ENCODE measurements at regions not wholly inside any gene's neighbourhood (a gene's known extent, or its start where the extent isn't known, plus 50 kb on each side); places are given as distances from the start of the nearest gene placed in this dataset.

DNA sequence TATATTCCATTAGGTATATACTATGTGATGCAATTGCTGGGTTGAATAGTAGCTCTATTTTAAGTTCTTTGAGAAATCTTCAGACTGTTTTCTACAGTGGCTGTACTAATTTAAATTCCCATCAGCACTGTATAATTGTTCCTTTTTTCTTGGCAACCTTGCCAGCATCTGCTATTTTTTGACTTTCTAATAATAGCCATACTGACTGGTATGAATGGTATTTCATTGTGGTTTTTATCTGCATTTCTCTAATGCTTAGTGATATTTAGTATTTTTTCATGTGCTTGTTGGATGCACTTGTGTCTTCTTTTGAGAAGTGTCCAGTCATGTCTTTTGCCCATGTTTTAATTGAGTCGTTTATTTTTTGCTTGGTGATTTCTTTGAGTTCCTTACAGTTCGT lies 145.1 kb upstream of the PLSCR5 start:
- Histone ChIP-seq H3K9me3 (ENCODE audit: insufficient read depth, low read length) (no peaks in the 10 kb centered on the region), H4K20me1 (ENCODE audit: low read depth, low read length) (no peaks in the 10 kb centered on the region), H3K9ac (ENCODE audit: low read length) (no peak overlapping the region), H3K27me3 (ENCODE audit: low read length) (no peaks in the 10 kb centered on the region), H2AFZ (ENCODE audit: low read depth, low read length, severe bottlenecking) (no peak overlapping the region), H3K79me2 (ENCODE audit: insufficient read depth, low read length) (no peaks in the 10 kb centered on the region), H3F3A (ENCODE audit: insufficient read depth) (no peaks in the 10 kb centered on the region), H3K27ac (ENCODE audit: low read depth, low read length) (no peak overlapping the region), H3K36me3 (ENCODE audit: low read length) (no peaks in the 10 kb centered on the region), H3K9me2 (replicated peaks; ENCODE audit: insufficient read depth, low read length) (no peaks in the 10 kb centered on the region), H3K4me3 (ENCODE audit: insufficient read depth, low read length, poor library complexity, severe bottlenecking) (no peak overlapping the region), H3K4me2 (ENCODE audit: low read depth, low read length, poor library complexity, severe bottlenecking) (no peak overlapping the region)
- no peak for TF ChIP-seq EZH2phosphoT487 (conservative IDR thresholded peaks at IDR 0.05; ENCODE audit: low read length)
- TF ChIP-seq, protein P1, sequence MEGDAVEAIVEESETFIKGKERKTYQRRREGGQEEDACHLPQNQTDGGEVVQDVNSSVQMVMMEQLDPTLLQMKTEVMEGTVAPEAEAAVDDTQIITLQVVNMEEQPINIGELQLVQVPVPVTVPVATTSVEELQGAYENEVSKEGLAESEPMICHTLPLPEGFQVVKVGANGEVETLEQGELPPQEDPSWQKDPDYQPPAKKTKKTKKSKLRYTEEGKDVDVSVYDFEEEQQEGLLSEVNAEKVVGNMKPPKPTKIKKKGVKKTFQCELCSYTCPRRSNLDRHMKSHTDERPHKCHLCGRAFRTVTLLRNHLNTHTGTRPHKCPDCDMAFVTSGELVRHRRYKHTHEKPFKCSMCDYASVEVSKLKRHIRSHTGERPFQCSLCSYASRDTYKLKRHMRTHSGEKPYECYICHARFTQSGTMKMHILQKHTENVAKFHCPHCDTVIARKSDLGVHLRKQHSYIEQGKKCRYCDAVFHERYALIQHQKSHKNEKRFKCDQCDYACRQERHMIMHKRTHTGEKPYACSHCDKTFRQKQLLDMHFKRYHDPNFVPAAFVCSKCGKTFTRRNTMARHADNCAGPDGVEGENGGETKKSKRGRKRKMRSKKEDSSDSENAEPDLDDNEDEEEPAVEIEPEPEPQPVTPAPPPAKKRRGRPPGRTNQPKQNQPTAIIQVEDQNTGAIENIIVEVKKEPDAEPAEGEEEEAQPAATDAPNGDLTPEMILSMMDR (IDR thresholded peaks at IDR 0.05; ENCODE audit: insufficient read depth, low read length, poor library complexity, severe bottlenecking), result no peak

DNA sequence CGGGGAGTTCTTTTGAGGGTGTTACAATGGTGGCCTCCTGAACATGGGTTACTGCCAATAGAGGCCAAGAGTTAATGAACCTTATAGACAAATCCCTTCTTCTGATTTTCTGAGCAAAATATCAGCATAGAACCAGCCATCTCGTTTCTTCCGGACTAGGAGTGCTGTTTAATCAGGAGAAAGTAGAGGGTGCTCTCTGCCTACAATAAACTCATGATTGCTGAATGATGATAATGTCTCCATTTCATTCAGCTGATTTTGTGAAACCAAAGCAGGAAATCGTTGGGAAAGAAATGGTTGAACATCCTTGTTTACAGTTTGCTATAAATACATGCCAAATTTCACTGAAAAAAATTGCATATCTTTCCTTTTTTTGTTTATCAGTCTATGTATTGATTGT lies 142.8 kb upstream of the PLSCR5 start:
- H3K36me3 ChIP-seq (ENCODE audit: low read length), result no peaks in the 10 kb centered on the region
- no peaks in the 10 kb centered on the region for H3K27me3 ChIP-seq (ENCODE audit: low read length)
- H3K27ac ChIP-seq (ENCODE audit: low read depth, low read length), result no peak overlapping the region
- H3K79me2 ChIP-seq (ENCODE audit: insufficient read depth, low read length), result no peaks in the 10 kb centered on the region
- H3K9ac ChIP-seq (ENCODE audit: low read length), result no peak overlapping the region
- TF ChIP-seq, protein P1 (IDR thresholded peaks at IDR 0.05; ENCODE audit: insufficient read depth, low read length, poor library complexity, severe bottlenecking), result no peak
- TF ChIP-seq EZH2phosphoT487 (conservative IDR thresholded peaks at IDR 0.05; ENCODE audit: low read length), result no peak
- H3K4me2 ChIP-seq (ENCODE audit: low read depth, low read length, poor library complexity, severe bottlenecking), result no peak overlapping the region
- no peaks in the 10 kb centered on the region for H3K9me2 ChIP-seq (replicated peaks; ENCODE audit: insufficient read depth, low read length)
- no peak overlapping the region for H2AFZ ChIP-seq (ENCODE audit: low read depth, low read length, severe bottlenecking)
- H3K9me3 ChIP-seq (ENCODE audit: insufficient read depth, low read length), result no peaks in the 10 kb centered on the region
- no peaks in the 10 kb centered on the region for H4K20me1 ChIP-seq (ENCODE audit: low read depth, low read length)
- no peak overlapping the region for H3K4me3 ChIP-seq (ENCODE audit: insufficient read depth, low read length, poor library complexity, severe bottlenecking)
- no peaks in the 10 kb centered on the region for H3F3A ChIP-seq (ENCODE audit: insufficient read depth)

DNA sequence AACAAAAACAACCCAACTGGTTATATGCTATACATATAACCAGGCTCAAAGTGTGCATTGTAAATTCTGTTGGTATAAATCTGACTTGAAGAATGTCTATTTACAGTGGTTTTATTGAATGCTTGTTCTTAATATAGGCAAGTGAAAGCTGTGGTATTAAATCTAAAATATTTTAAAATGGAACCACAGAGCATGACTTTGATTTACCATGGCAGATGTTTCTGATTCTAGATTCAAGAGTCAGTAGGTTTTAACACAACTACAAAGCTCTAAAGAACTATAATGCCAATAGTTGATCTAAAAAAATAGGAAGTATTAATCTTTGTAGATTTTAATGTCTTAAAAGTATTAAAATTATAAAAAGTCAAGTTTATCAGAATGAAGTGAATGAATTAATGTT lies 141.9 kb upstream of the PLSCR5 start:
- Histone ChIP-seq H3K9me3 (ENCODE audit: insufficient read depth, low read length) (no peaks in the 10 kb centered on the region), H3K9ac (ENCODE audit: low read length) (no peak overlapping the region), H3K9me2 (replicated peaks; ENCODE audit: insufficient read depth, low read length) (no peaks in the 10 kb centered on the region), H4K20me1 (ENCODE audit: low read depth, low read length) (no peaks in the 10 kb centered on the region), H2AFZ (ENCODE audit: low read depth, low read length, severe bottlenecking) (no peak overlapping the region), H3F3A (ENCODE audit: insufficient read depth) (no peaks in the 10 kb centered on the region), H3K4me2 (ENCODE audit: low read depth, low read length, poor library complexity, severe bottlenecking) (no peak overlapping the region), H3K27ac (ENCODE audit: low read depth, low read length) (no peak overlapping the region), H3K36me3 (ENCODE audit: low read length) (no peaks in the 10 kb centered on the region), H3K79me2 (ENCODE audit: insufficient read depth, low read length) (no peaks in the 10 kb centered on the region), H3K4me3 (ENCODE audit: insufficient read depth, low read length, poor library complexity, severe bottlenecking) (no peak overlapping the region), H3K27me3 (ENCODE audit: low read length) (no peaks in the 10 kb centered on the region)
- TF ChIP-seq EZH2phosphoT487 (conservative IDR thresholded peaks at IDR 0.05; ENCODE audit: low read length), result no peak
- TF ChIP-seq, protein P1 (IDR thresholded peaks at IDR 0.05; ENCODE audit: insufficient read depth, low read length, poor library complexity, severe bottlenecking), result no peak
